Small intestine (tissue), 7 donors: ENCODE measurements at regions not wholly inside any gene's neighbourhood (a gene's known extent, or its start where the extent isn't known, plus 50 kb on each side); places are given as distances from the start of the nearest gene placed in this dataset.
A peak's percentile ranks its signal among the peaks of the same experiment; 100 is the strongest.

ENCODE experiments used
- DNase-seq, 2 donors: peaks; one replicate each; pipeline versions ENCODE4 v3.0.0 to v3.0.0-alpha.2; 2013
- FAIRE-seq: peaks from 2 replicates; lab custom pipeline; 2012; peaks lifted over from hg19 to GRCh38; lab: Jason Lieb, UNC
- H3K27ac ChIP-seq, 3 donors: one replicate each; pipeline ENCODE4 v1.5.1; 2013; ENCODE audit warnings: low read length in 2 of 3, mild to moderate bottlenecking in 2 of 3, control low read depth in 1 of 3, inconsistent platforms in 1 of 3, low read depth in 1 of 3, moderate library complexity in 1 of 3
- H3K27me3 ChIP-seq, 3 donors: one replicate each; pipeline ENCODE4 v1.6.1; 2013; ENCODE audit warnings: low read length in 3 of 3, inconsistent platforms in 1 of 3; ENCODE audit not compliant: control insufficient read depth in 3 of 3, insufficient read depth in 3 of 3
- H3K36me3 ChIP-seq, 3 donors: one replicate each; pipeline ENCODE4 v1.6.1; 2013; ENCODE audit warnings: low read length in 3 of 3, inconsistent platforms in 1 of 3, low read depth in 1 of 3, mild to moderate bottlenecking in 1 of 3, moderate library complexity in 1 of 3; ENCODE audit not compliant: control insufficient read depth in 3 of 3, insufficient read depth in 2 of 3
- H3K4me1 ChIP-seq, 3 donors: one replicate each; pipeline ENCODE4 v1.6.1; 2013; ENCODE audit warnings: low read length in 2 of 3, inconsistent platforms in 1 of 3, low read depth in 1 of 3, mild to moderate bottlenecking in 1 of 3, moderate library complexity in 1 of 3; ENCODE audit not compliant: control insufficient read depth in 3 of 3, insufficient read depth in 2 of 3
- H3K4me3 ChIP-seq, 3 donors: one replicate each; pipeline ENCODE4 v1.5.1; 2013; ENCODE audit warnings: low read length in 3 of 3, control low read depth in 1 of 3, inconsistent platforms in 1 of 3, low read depth in 1 of 3, mild to moderate bottlenecking in 1 of 3, moderate library complexity in 1 of 3
- H3K9me3 ChIP-seq, 2 donors: one replicate each; pipeline ENCODE4 v1.6.1; 2013; ENCODE audit warnings: low read depth in 1 of 2, low read length in 1 of 2; ENCODE audit not compliant: control insufficient read depth in 2 of 2, insufficient read depth in 1 of 2
- whole genome bisulfite sequencing, 3 donors: extraction: QIAGEN DNeasy Blood & Tissue Kit; methylation state at CpG; one replicate each; pipeline ENCODE4 v1.1.7; 2013; 5-methylcytosine and 5-hydroxymethylcytosine counted together
- donor health status: healthy with polysubstance abuse.
- donor health status: control.
- donor health status: control.
- donor health status: Bipolar disorder and iron deficiency.
- donor health status: healthy.

GRCh38 chr6:14722001-14722562 lies 523.8 kb upstream of the JARID2 start:
- Histone ChIP-seq H3K27me3 (no peaks in the 10 kb centered on the region), H3K4me1 (peaks cover 0 to 8% (median 2%) of the 10 kb centered on the region in 3 donors), H3K9me3 (peaks cover 0 to 4% of the 10 kb centered on the region in 2 donors), H3K36me3 (no peaks in the 10 kb centered on the region), H3K4me3 (no peak overlapping the region), H3K27ac (no peak overlapping the region)
- WGBS, 3 donors = 65 to 77% (median 76%) methylated on average over 2 of the region's 2 CpGs
- no peak for DNase-seq
- no peak for FAIRE-seq

- peaks cover 0 to 4% of the 10 kb centered on the region in 2 donors for H3K9me3 ChIP-seq
- no peak overlapping the region for H3K27ac ChIP-seq
- DNase-seq (no peak), FAIRE-seq (no peak)
- H3K4me1 ChIP-seq = peaks cover 0 to 8% (median 2%) of the 10 kb centered on the region in 3 donors
- H3K36me3 ChIP-seq = no peaks in the 10 kb centered on the region
- no peak overlapping the region for H3K4me3 ChIP-seq
- WGBS, 3 donors = 69 to 95% (median 82%) methylated on average over 9 of the region's 9 CpGs
- no peaks in the 10 kb centered on the region for H3K27me3 ChIP-seq
Measured at GRCh38 chr6:14722704-14723103, 523.2 kb upstream of the JARID2 start.

- H3K9me3 ChIP-seq = peaks cover 0 to 4% of the 10 kb centered on the region in 2 donors
- no peaks in the 10 kb centered on the region for H3K36me3 ChIP-seq
- WGBS, 3 donors = 90 to 95% (median 93%) methylated on average over 2 of the region's 2 CpGs
- FAIRE-seq (no peak), DNase-seq (no peak)
- no peak overlapping the region for H3K27ac ChIP-seq
- H3K27me3 ChIP-seq = no peaks in the 10 kb centered on the region
- H3K4me1 ChIP-seq = peaks cover 0 to 8% (median 2%) of the 10 kb centered on the region in 3 donors
- H3K4me3 ChIP-seq = no peak overlapping the region
Measured at GRCh38 chr6:14723535-14724086, 522.3 kb upstream of the JARID2 start.

GRCh38 chr6:14724549-14724948 lies 521.3 kb upstream of the JARID2 start:
- 76 to 85% (median 77%) methylated on average over 1 of the region's 1 CpG for WGBS, 3 donors
- DNase-seq (no peak), FAIRE-seq (no peak)

GRCh38 chr6:14726816-14727493 lies 518.9 kb upstream of the JARID2 start:
- no peak for FAIRE-seq
- no peak overlapping the region for H3K4me3 ChIP-seq
- no peaks in the 10 kb centered on the region for H3K27me3 ChIP-seq
- no peaks in the 10 kb centered on the region for H3K36me3 ChIP-seq
- no peak overlapping the region for H3K27ac ChIP-seq
- H3K4me1 ChIP-seq = no peaks in the 10 kb centered on the region
- DNase-seq = no peak
- H3K9me3 ChIP-seq = peaks cover 0 to 4% of the 10 kb centered on the region in 2 donors
- WGBS, 3 donors = 79 to 92% (median 91%) methylated on average over 7 of the region's 7 CpGs

More at GRCh38 chr6:14724549-14724948, 521.3 kb upstream of the JARID2 start:
- Histone ChIP-seq H3K36me3 (no peaks in the 10 kb centered on the region), H3K9me3 (peaks cover 0 to 4% of the 10 kb centered on the region in 2 donors), H3K27me3 (no peaks in the 10 kb centered on the region), H3K4me1 (peaks cover 0 to 8% (median 2%) of the 10 kb centered on the region in 3 donors), H3K4me3 (no peak overlapping the region), H3K27ac (no peak overlapping the region)

GRCh38 chr6:14727494-14728395 lies 518.1 kb upstream of the JARID2 start:
- H3K27ac ChIP-seq = peak overlapping the region in 1 of 3 donors; percentile 77
- H3K9me3 ChIP-seq = peaks cover 0 to 4% of the 10 kb centered on the region in 2 donors
- FAIRE-seq (no peak), DNase-seq (no peak)
- no peaks in the 10 kb centered on the region for H3K4me1 ChIP-seq
- no peaks in the 10 kb centered on the region for H3K27me3 ChIP-seq
- no peaks in the 10 kb centered on the region for H3K36me3 ChIP-seq
- no peak overlapping the region for H3K4me3 ChIP-seq
- WGBS, 3 donors = 83 to 91% (median 88%) methylated on average over 7 of the region's 7 CpGs

GRCh38 chr6:14728396-14729024 lies 517.4 kb upstream of the JARID2 start:
- Histone ChIP-seq H3K9me3 (peaks cover 0 to 1% of the 10 kb centered on the region in 2 donors), H3K27me3 (no peaks in the 10 kb centered on the region), H3K4me1 (no peaks in the 10 kb centered on the region), H3K36me3 (no peaks in the 10 kb centered on the region), H3K27ac (peak overlapping the region in 1 of 3 donors; percentile 77), H3K4me3 (no peak overlapping the region)
- FAIRE-seq (no peak), DNase-seq (no peak)
- 79 to 89% (median 81%) methylated on average over 10 of the region's 10 CpGs for WGBS, 3 donors
